BJ (cell line): ENCODE measurements at regions not wholly inside any gene's neighbourhood (a gene's known extent, or its start where the extent isn't known, plus 50 kb on each side); places are given as distances from the start of the nearest gene placed in this dataset.
A peak's percentile ranks its signal among the peaks of the same experiment; 100 is the strongest.

Experiments
- CTCF ChIA-PET: fragments of 350-600 bp; formaldehyde crosslinking; extraction: SDS; loops from one replicate; lab custom pipeline; 2021; ENCODE audit warnings: antibody characterized with exemption, inconsistent platforms; lab: Yijun Ruan, JAX
- POLR2A ChIA-PET: fragments of 300-600 bp; sonication (Branson Sonifier 250); formaldehyde crosslinking; extraction: SDS; loops from one replicate; lab custom pipeline; 2021; ENCODE audit warnings: antibody characterized with exemption; lab: Charles Lee
- DNase-seq: peaks from one replicate; pipeline ENCODE4 v3.0.0-alpha.2; 2011; ENCODE audit warnings: low read depth
- H3K27me3 ChIP-seq: 2 replicates; pipeline ENCODE4 v1.6.0; 2011; ENCODE audit warnings: low read length; ENCODE audit not compliant: control insufficient read depth, insufficient read depth
- H3K36me3 ChIP-seq: 2 replicates; pipeline ENCODE4 v1.5.1; 2011; ENCODE audit warnings: low read length; ENCODE audit not compliant: control insufficient read depth, insufficient read depth
- H3K4me3 ChIP-seq: 2 replicates; pipeline ENCODE4 v1.5.1; 2011; ENCODE audit warnings: low read depth, mild to moderate bottlenecking, control low read depth, low read length
- TF ChIP-seq, protein P1 (sequence below): IDR thresholded peaks from 2 replicates; pipeline ENCODE4 v1.5.1; 2011; ENCODE audit warnings: low read depth, mild to moderate bottlenecking, control low read depth, inconsistent platforms, low read length, moderate library complexity; ENCODE audit not compliant: insufficient read depth

DNA sequence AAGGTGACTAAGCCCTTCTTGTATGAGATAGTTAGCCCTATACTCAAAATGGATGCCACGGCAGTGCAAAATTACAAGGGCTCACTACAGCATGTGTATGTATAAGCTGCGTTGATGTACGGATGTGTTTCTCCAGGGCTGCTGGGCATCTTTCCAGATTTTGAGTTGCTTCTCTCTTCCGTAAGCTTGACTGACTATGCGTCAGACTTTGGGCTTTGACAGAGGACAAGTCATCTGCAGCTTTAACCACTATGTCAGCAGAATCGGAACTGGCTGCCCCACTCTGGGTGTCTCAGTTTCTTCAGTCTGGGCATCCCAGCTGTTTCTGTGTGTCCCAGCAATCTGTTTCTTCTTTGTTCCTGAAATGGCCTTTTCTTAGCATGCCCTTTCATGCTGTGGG lies 241.6 kb downstream of the BTBD3 start:
- TF ChIP-seq, protein P1, sequence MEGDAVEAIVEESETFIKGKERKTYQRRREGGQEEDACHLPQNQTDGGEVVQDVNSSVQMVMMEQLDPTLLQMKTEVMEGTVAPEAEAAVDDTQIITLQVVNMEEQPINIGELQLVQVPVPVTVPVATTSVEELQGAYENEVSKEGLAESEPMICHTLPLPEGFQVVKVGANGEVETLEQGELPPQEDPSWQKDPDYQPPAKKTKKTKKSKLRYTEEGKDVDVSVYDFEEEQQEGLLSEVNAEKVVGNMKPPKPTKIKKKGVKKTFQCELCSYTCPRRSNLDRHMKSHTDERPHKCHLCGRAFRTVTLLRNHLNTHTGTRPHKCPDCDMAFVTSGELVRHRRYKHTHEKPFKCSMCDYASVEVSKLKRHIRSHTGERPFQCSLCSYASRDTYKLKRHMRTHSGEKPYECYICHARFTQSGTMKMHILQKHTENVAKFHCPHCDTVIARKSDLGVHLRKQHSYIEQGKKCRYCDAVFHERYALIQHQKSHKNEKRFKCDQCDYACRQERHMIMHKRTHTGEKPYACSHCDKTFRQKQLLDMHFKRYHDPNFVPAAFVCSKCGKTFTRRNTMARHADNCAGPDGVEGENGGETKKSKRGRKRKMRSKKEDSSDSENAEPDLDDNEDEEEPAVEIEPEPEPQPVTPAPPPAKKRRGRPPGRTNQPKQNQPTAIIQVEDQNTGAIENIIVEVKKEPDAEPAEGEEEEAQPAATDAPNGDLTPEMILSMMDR, result no peak
- DNase-seq, result no peak
- Histone ChIP-seq H3K4me3 (no peak overlapping the region), H3K36me3 (no peaks in the 10 kb centered on the region), H3K27me3 (no peaks in the 10 kb centered on the region)
- POLR2A ChIA-PET, result no interaction called here
- CTCF ChIA-PET, result interaction anchor here (0.5 kb wide), 1 partner anchor 65 kb away, joined by 3 read pairs; no protein-coding TSS in a partner anchor

DNA sequence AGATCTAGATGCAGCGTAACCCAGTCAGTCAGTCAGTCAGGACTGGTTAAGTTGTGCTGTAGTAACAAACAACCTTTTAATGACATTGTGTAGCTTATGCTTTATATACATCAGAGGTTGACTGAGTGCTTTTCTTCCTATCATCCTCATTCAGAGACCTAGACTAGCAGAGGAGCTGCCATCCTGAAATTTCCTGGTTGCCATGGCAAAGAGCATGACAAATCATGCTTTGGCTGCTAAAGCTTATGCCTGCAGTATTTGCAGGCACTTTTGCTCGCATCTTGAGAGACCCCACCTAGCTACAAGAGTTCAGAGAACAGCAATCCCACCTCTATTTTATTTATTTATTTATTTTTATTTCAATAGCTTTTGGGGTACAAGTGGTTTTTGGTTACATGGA lies 244.0 kb downstream of the BTBD3 start:
- Histone ChIP-seq H3K4me3 (no peak overlapping the region), H3K36me3 (no peaks in the 10 kb centered on the region), H3K27me3 (no peaks in the 10 kb centered on the region)
- no peak for DNase-seq
- ChIA-PET CTCF (no interaction called here), POLR2A (no interaction called here)
- TF ChIP-seq, protein P1, result no peak

DNA sequence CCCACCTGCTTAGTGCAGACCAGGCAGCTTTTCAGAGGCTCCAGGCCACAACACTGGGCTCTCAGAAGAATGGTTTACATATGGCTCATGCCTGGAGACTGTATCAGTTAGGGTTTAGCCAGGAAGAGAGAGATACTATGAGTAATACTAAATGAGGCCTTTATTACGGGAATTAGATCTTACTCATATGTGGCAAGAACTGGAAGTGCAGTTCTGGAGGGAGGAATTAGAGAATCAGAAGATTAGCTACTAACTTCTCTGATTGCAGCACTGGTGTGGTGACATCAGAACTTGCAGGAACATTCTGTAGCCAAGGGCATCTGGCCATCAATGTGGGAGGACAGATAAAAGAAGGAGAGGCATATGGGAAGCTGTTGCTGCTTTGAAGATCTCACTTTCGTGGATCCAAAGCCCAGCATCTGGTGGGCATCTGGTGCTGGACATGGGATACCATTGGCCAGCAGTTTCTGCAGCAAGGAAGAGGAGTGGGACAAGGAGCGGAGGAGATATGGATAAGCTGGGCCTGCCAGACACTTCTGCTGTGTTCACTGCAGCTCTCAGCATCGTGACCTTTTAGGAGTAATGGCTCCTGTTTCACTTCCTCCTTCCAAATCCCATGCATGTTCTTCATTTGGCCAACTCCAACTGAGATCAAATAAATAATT lies 248.5 kb downstream of the BTBD3 start:
- peak; percentile 21 for DNase-seq
- CTCF ChIA-PET, result interaction anchor here (0.9 to 1.2 kb wide), 2 partner anchors 14 to 153 kb away, joined by 3 to 4 read pairs; no protein-coding TSS in a partner anchor
- TF ChIP-seq, protein P1, result no peak
- POLR2A ChIA-PET, result no interaction called here
- no peaks in the 10 kb centered on the region for H3K27me3 ChIP-seq
- no peaks in the 10 kb centered on the region for H3K36me3 ChIP-seq
- H3K4me3 ChIP-seq, result no peak overlapping the region

DNA sequence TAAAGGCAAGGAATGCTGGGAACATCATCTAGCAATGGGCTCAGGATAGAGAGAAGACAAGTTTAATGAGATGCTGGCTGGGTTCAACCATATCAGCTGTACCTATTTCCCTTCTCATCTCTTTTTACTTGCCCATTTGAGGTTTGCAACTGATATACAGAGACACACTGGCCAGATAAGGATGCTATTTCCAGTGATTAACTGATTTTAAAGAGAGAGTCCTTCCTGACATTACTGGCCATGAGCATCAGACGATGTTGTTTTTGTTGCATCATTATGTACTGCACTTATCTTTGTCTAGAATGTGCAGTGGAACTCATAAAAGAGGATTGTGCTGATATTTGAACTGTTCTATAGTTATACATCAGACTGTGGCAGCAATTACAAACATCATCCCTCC lies 252.7 kb downstream of the BTBD3 start:
- TF ChIP-seq, protein P1, result no peak
- ChIA-PET POLR2A (no interaction called here), CTCF (no interaction called here)
- DNase-seq, result no peak
- H3K27me3 ChIP-seq, result no peaks in the 10 kb centered on the region
- H3K36me3 ChIP-seq, result no peaks in the 10 kb centered on the region
- H3K4me3 ChIP-seq, result no peak overlapping the region

DNA sequence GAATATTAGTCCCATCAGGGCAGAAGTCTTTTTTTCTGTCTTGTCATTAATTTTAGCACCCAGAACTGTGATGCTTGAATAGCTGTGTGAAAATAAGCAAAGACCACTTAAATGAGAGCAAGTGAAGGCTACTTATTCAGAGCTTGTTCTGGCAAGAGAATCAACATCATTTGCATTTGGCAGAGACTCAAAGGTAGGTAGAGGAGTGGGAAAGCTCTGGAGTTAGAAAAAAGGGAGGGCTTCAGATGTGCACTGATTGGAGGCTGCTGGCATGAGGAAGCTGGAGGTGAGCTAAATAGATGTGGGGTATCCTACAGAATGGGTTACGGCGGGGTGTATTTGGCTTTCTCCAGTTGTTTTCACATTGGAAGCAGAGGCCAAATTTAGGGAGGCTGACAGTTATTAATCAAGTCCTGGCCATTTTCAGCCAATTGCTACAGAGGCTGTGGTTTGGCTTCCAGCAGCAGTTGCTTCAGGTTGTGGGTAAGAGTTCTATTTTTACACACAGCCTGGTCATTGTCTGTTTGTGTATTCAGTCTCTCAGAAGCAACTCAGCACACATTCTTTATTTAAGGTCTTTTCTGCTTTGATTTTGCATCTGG lies 254.3 kb downstream of the BTBD3 start:
- DNase-seq, result no peak
- POLR2A ChIA-PET, result no interaction called here
- TF ChIP-seq, protein P1, result no peak
- H3K36me3 ChIP-seq, result no peaks in the 10 kb centered on the region
- CTCF ChIA-PET, result no interaction called here
- H3K4me3 ChIP-seq, result no peak overlapping the region
- no peaks in the 10 kb centered on the region for H3K27me3 ChIP-seq
